ENCODE measurements at regions not wholly inside any gene's neighbourhood (a gene's known extent, or its start where the extent isn't known, plus 50 kb on each side); places are given as distances from the start of the nearest gene placed in this dataset.

DNA sequence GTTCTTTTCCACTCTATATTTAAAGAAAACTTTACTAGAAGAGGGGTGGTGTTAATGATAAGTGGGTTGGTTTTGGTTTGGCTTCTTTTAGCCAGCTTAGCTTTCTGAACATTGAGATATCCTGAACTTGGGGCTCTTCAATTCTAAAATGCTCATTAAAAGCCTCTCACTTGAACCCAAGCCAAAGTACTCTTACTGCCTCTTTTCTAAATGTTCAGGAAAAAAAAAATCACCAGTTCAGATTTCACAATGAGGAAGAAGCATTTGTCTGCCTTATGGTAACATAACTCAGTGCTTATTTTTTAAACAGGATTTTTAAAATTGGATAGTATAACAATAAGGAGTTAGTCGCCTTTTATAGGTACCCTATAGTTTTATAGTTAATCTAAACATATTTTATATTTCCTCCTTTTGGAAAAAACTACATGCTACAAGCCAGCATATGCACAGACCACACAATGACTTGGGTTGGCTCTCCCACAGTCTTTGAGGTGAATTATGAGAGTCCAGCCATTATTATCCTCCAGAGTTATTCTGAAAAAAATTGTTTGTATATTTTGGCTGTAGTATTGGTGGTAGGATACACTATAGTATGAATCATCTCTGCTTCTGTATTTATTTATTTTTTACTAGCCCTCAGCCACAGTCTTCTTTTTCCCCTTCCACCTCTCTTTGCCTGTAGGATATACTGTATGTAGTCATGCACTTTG is 195.5 kb upstream of the TMPO start:
- TF ChIP-seq, protein P1, sequence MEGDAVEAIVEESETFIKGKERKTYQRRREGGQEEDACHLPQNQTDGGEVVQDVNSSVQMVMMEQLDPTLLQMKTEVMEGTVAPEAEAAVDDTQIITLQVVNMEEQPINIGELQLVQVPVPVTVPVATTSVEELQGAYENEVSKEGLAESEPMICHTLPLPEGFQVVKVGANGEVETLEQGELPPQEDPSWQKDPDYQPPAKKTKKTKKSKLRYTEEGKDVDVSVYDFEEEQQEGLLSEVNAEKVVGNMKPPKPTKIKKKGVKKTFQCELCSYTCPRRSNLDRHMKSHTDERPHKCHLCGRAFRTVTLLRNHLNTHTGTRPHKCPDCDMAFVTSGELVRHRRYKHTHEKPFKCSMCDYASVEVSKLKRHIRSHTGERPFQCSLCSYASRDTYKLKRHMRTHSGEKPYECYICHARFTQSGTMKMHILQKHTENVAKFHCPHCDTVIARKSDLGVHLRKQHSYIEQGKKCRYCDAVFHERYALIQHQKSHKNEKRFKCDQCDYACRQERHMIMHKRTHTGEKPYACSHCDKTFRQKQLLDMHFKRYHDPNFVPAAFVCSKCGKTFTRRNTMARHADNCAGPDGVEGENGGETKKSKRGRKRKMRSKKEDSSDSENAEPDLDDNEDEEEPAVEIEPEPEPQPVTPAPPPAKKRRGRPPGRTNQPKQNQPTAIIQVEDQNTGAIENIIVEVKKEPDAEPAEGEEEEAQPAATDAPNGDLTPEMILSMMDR (optimal IDR thresholded peaks at IDR 0.05 in 1 of 3, IDR thresholded peaks at IDR 0.05 in 1 of 3, conservative IDR thresholded peaks at IDR 0.05 in 1 of 3; ENCODE audit: extremely low read depth in 1 of 3, insufficient read depth in 2 of 3, low read length in 3 of 3): no peak
- no peak for TF ChIP-seq EZH2 (IDR thresholded peaks at IDR 0.05; ENCODE audit: low read length)

All from keratinocyte (primary cell).